H1 (cell line): ENCODE measurements at regions not wholly inside any gene's neighbourhood (a gene's known extent, or its start where the extent isn't known, plus 50 kb on each side); places are given as distances from the start of the nearest gene placed in this dataset.

Experiments
- CTCF ChIA-PET: fragments of 300-600 bp; sonication (Branson Sonifier 250); formaldehyde crosslinking; loops from one replicate; lab custom pipeline; 2021; ENCODE audit not compliant: partially characterized antibody; lab: Charles Lee
- POLR2A ChIA-PET: fragments of 300-600 bp; sonication (Branson Sonifier 250); formaldehyde crosslinking; loops from one replicate; lab custom pipeline; 2021; ENCODE audit warnings: inconsistent platforms; ENCODE audit not compliant: partially characterized antibody; lab: Charles Lee
- DNase-seq, 2 experiments: peaks; one replicate each; pipeline versions ENCODE4 v3.0.0 to v3.0.0-alpha.2; 2010 to 2022; ENCODE audit warnings: low spot score in 2 of 2, low read depth in 1 of 2, mixed read lengths in 1 of 2
- FAIRE-seq: peaks from 2 replicates; lab custom pipeline; 2011; peaks lifted over from hg19 to GRCh38; lab: Jason Lieb, UNC
- H2AFZ ChIP-seq: 2 replicates; pipeline ENCODE4 v1.8.1; 2012; ENCODE audit warnings: low read length, inconsistent platforms
- H2AK5ac ChIP-seq: 2 replicates; pipeline ENCODE4 v1.6.1; 2013; ENCODE audit warnings: low read depth, low read length
- H2BK120ac ChIP-seq: replicated peaks from 2 replicates; pipeline ENCODE3; 2013; ENCODE audit warnings: low read depth, low read length, inconsistent platforms
- H2BK12ac ChIP-seq: 2 replicates; pipeline ENCODE4 v1.6.1; 2013; ENCODE audit warnings: low read depth, low read length
- H2BK15ac ChIP-seq: 2 replicates; pipeline ENCODE4 v1.6.1; 2013; ENCODE audit warnings: low read length
- H2BK20ac ChIP-seq: 2 replicates; pipeline ENCODE4 v1.6.1; 2013; ENCODE audit warnings: low read length
- H2BK5ac ChIP-seq: 2 replicates; pipeline ENCODE4 v1.6.1; 2013; ENCODE audit warnings: low read depth, low read length
- H3K14ac ChIP-seq: 2 replicates; pipeline ENCODE4 v1.6.1; 2013; ENCODE audit warnings: inconsistent platforms; ENCODE audit not compliant: insufficient read length
- H3K18ac ChIP-seq: 2 replicates; pipeline ENCODE4 v1.6.1; 2013; ENCODE audit warnings: low read length; ENCODE audit errors: extremely low read depth
- H3K23ac ChIP-seq: 2 replicates; pipeline ENCODE4 v1.6.1; 2013; ENCODE audit warnings: inconsistent platforms; ENCODE audit not compliant: insufficient read length
- H3K23me2 ChIP-seq: 2 replicates; pipeline ENCODE4 v1.6.1; 2013; ENCODE audit warnings: low read depth, low read length
- H3K27ac ChIP-seq: 2 replicates; pipeline ENCODE4 v1.6.1; 2011; ENCODE audit warnings: low read depth, low read length, inconsistent platforms
- H3K27me3 ChIP-seq, 4 experiments: replicated peaks in 1 of 4; 1 replicate in 1 of 4; 2 replicates in 3 of 4; pipeline versions ENCODE4 v1.6.1 to v1.8.1; 2011 to 2013; ENCODE audit warnings: low read length in 3 of 4, mild to moderate bottlenecking in 3 of 4, inconsistent platforms in 2 of 4, mixed read lengths in 2 of 4, moderate library complexity in 1 of 4; ENCODE audit not compliant: control insufficient read depth in 3 of 4, insufficient read depth in 3 of 4; ENCODE audit errors: extremely low read depth in 1 of 4
- H3K36me3 ChIP-seq, 4 experiments: 2 replicates each; pipeline versions ENCODE4 v1.6.1 to v1.8.1; 2011 to 2013; ENCODE audit warnings: mild to moderate bottlenecking in 4 of 4, low read length in 3 of 4, moderate library complexity in 2 of 4, control low read depth in 1 of 4, inconsistent platforms in 1 of 4; ENCODE audit not compliant: insufficient read depth in 4 of 4, control insufficient read depth in 2 of 4
- H3K4ac ChIP-seq: replicated peaks from 2 replicates; pipeline ENCODE3; 2013; ENCODE audit warnings: low read length, low read depth, mixed read lengths, inconsistent platforms; ENCODE audit not compliant: insufficient read length
- H3K4me1 ChIP-seq, 4 experiments: replicated peaks in 1 of 4; 1 replicate in 1 of 4; 2 replicates in 3 of 4; pipeline versions ENCODE4 v1.6.1 to v1.8.1; 2011 to 2013; ENCODE audit warnings: low read length in 3 of 4, inconsistent platforms in 2 of 4, mixed read lengths in 1 of 4; ENCODE audit not compliant: insufficient read depth in 4 of 4, control insufficient read depth in 3 of 4
- H3K4me2 ChIP-seq, 2 experiments: 2 replicates each; pipeline versions ENCODE4 v1.6.1 to v1.8.1; 2011 to 2013; ENCODE audit warnings: low read depth in 2 of 2, low read length in 2 of 2, control low read depth in 1 of 2, inconsistent platforms in 1 of 2, mild to moderate bottlenecking in 1 of 2; ENCODE audit not compliant: insufficient read depth in 1 of 2
- H3K4me3 ChIP-seq, 4 experiments: fragments of 200-600, 300-600 bp in 1 of 4; sonication (generic), shearing (Covaris generic), sonication (Bioruptor Twin) in 1 of 4; 2 replicates each; pipeline versions ENCODE4 v1.5.1 to v1.8.1; 2011 to 2016; ENCODE audit warnings: low read length in 4 of 4, low read depth in 3 of 4, control low read depth in 2 of 4, inconsistent platforms in 2 of 4, mild to moderate bottlenecking in 2 of 4, mixed read lengths in 1 of 4, moderate library complexity in 1 of 4; ENCODE audit not compliant: insufficient read depth in 2 of 4; ENCODE audit errors: extremely low read depth in 1 of 4
- H3K56ac ChIP-seq: replicated peaks from 2 replicates; pipeline ENCODE3; 2013; ENCODE audit warnings: low read depth, mild to moderate bottlenecking, mixed read lengths, low read length, inconsistent platforms; ENCODE audit not compliant: insufficient read length
- H3K79me1 ChIP-seq: 2 replicates; pipeline ENCODE4 v1.6.1; 2013; ENCODE audit warnings: low read depth, low read length, control low read depth
- H3K79me2 ChIP-seq, 2 experiments: 2 replicates each; pipeline versions ENCODE4 v1.6.1 to v1.8.1; 2012 to 2013; ENCODE audit warnings: low read length in 2 of 2, mild to moderate bottlenecking in 2 of 2, inconsistent platforms in 1 of 2; ENCODE audit not compliant: insufficient read depth in 2 of 2, control insufficient read depth in 1 of 2
- H3K9ac ChIP-seq, 4 experiments: replicated peaks in 1 of 4; 1 replicate in 1 of 4; 2 replicates in 3 of 4; pipeline versions ENCODE4 v1.6.1 to v1.8.1; 2011 to 2013; ENCODE audit warnings: low read depth in 3 of 4, low read length in 3 of 4, control low read depth in 2 of 4, mild to moderate bottlenecking in 2 of 4, moderate library complexity in 2 of 4, inconsistent platforms in 1 of 4; ENCODE audit errors: extremely low read depth in 1 of 4
- H3K9me3 ChIP-seq, 2 experiments: 2 replicates each; pipeline versions ENCODE4 v1.6.1 to v1.8.1; 2012 to 2013; ENCODE audit warnings: mild to moderate bottlenecking in 2 of 2, moderate library complexity in 2 of 2, control low read depth in 1 of 2, inconsistent platforms in 1 of 2, low read depth in 1 of 2, low read length in 1 of 2, mixed read lengths in 1 of 2; ENCODE audit not compliant: insufficient read depth in 2 of 2
- H4K20me1 ChIP-seq, 2 experiments: replicated peaks in 1 of 2; 2 replicates each; pipeline versions ENCODE3 to v1.8.1; 2011 to 2013; ENCODE audit warnings: inconsistent platforms in 2 of 2, low read length in 2 of 2, mild to moderate bottlenecking in 1 of 2; ENCODE audit not compliant: insufficient read depth in 2 of 2, control insufficient read depth in 1 of 2
- H4K5ac ChIP-seq: 2 replicates; pipeline ENCODE4 v1.6.1; 2013; ENCODE audit warnings: low read length, low read depth, mixed read lengths, inconsistent platforms; ENCODE audit not compliant: insufficient read length
- H4K8ac ChIP-seq: 2 replicates; pipeline ENCODE4 v1.8.0; 2013; ENCODE audit warnings: mild to moderate bottlenecking, moderate library complexity, low read length, inconsistent platforms; ENCODE audit not compliant: insufficient read depth; ENCODE audit errors: extremely low read depth
- H4K91ac ChIP-seq: replicated peaks from 2 replicates; pipeline ENCODE3; 2013; ENCODE audit warnings: low read length, mixed read lengths, inconsistent platforms; ENCODE audit not compliant: insufficient read length
- EZH2 ChIP-seq: fragments of 200-600 bp; sonication (generic); IDR thresholded peaks from 2 replicates; pipeline ENCODE4 v1.7.1; 2012; ENCODE audit warnings: low read depth, mild to moderate bottlenecking, moderate library complexity, low read length, inconsistent platforms; ENCODE audit not compliant: severe bottlenecking
- RNF2 ChIP-seq: fragments of 200-900, 300-1000 bp; sonication (generic); IDR thresholded peaks from 2 replicates; pipeline ENCODE4 v1.7.1; 2016; ENCODE audit warnings: borderline replicate concordance, low read depth, mild to moderate bottlenecking, antibody characterized with exemption, low read length; ENCODE audit not compliant: poor library complexity, severe bottlenecking; ENCODE audit errors: missing control alignments
- SUZ12 ChIP-seq: fragments of 200-600 bp; sonication (generic); IDR thresholded peaks from 2 replicates; pipeline ENCODE4 v1.6.1; 2012; ENCODE audit warnings: mild to moderate bottlenecking, inconsistent platforms, low read length, moderate library complexity, mixed read lengths

- no peak overlapping the region for H2BK5ac ChIP-seq
- no peak overlapping the region for H3K56ac ChIP-seq
- H3K36me3 ChIP-seq: no peaks in the 10 kb centered on the region
- H3K79me1 ChIP-seq: no peaks in the 10 kb centered on the region
- no peaks in the 10 kb centered on the region for H4K20me1 ChIP-seq
- no peak overlapping the region for H4K91ac ChIP-seq
- no peak for FAIRE-seq
- H4K8ac ChIP-seq: no peak overlapping the region
- H3K27me3 ChIP-seq: no peaks in the 10 kb centered on the region
- no peak overlapping the region for H2BK120ac ChIP-seq
- H3K79me2 ChIP-seq: no peaks in the 10 kb centered on the region
- no peak overlapping the region for H3K23ac ChIP-seq
- H3K18ac ChIP-seq: no peak overlapping the region
- no peak overlapping the region for H2AK5ac ChIP-seq
- no peak overlapping the region for H2AFZ ChIP-seq
- TF ChIP-seq RNF2: no peak
- no peak for TF ChIP-seq EZH2
- no peak for TF ChIP-seq SUZ12
- H2BK12ac ChIP-seq: no peak overlapping the region
- no peak overlapping the region for H2BK20ac ChIP-seq
- H3K4me3 ChIP-seq: no peak overlapping the region
- H3K27ac ChIP-seq: no peak overlapping the region
- H4K5ac ChIP-seq: no peak overlapping the region
- H3K4ac ChIP-seq: no peak overlapping the region
- H3K9ac ChIP-seq: no peak overlapping the region
- H3K14ac ChIP-seq: no peak overlapping the region
- no peaks in the 10 kb centered on the region for H3K23me2 ChIP-seq
- no peak overlapping the region for H3K4me2 ChIP-seq
- POLR2A ChIA-PET: no interaction called here
- H2BK15ac ChIP-seq: no peak overlapping the region
- no peaks in the 10 kb centered on the region for H3K9me3 ChIP-seq
- peaks cover 0 to 5% (median 2%) of the 10 kb centered on the region in 4 experiments; a peak in 2 of 7 replicates for H3K4me1 ChIP-seq
- DNase-seq: no peak
- CTCF ChIA-PET: interaction anchor here (1.9 kb wide), 1 partner anchor 10 kb away, joined by 5 read pairs; no protein-coding TSS in a partner anchor
Measured at GRCh38 chr2:52454962-52455361, 1312.6 kb upstream of the CHAC2 start.
